GM21619 (cell line): ENCODE measurements at regions not wholly inside any gene's neighbourhood (a gene's known extent, or its start where the extent isn't known, plus 50 kb on each side); places are given as distances from the start of the nearest gene placed in this dataset.
"Not testable (repeated sequence)": the region's sequence is repeated elsewhere in the genome, so short reads cannot be mapped to it uniquely, and the experiment has no call there.

Source experiments
- ATAC-seq: cut with Tn5 transposase; IDR thresholded peaks from one replicate; pipeline ENCODE4 v1.9.1; 2021; ENCODE audit not compliant: unreplicated experiment

DNA sequence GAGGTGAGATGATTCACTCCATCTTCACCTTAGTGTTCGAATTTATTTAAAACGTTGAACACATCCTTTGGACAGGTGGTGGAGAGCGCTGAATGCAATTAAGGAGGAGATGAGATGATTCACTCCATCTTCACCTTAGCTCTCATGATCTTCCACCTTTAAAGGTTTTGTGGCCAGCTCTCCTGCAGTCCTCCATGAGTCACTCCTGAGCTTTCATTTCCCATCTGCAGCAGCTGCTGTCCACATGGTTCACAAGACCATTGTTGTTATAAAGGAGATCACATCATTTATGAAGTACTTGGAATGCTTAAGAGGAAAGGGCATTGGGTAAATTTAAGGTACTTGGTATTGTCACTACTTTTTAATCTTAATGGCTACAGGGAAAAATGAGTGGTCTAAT is 298.5 kb downstream of the PAX3 start:
- ATAC-seq = no peak

DNA sequence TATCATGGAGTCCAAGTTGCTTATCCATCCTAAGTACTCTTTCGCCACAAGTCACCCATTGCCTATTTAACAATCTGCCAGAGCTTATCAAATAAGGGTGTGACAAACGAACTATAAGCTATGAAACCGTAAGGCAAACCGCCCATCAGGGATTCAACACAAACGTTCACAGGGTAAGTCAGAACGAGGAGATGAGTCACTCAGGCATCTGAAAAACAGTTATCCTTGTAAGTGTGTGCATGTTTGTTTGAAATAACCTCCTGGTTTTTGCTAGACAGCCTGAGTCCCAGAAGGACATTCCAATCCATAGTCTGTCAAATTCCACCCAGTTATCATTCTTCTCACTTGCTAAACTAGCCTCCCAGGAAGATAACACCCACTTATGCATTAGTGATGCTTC is 299.1 kb downstream of the PAX3 start:
- ATAC-seq = no peak

DNA sequence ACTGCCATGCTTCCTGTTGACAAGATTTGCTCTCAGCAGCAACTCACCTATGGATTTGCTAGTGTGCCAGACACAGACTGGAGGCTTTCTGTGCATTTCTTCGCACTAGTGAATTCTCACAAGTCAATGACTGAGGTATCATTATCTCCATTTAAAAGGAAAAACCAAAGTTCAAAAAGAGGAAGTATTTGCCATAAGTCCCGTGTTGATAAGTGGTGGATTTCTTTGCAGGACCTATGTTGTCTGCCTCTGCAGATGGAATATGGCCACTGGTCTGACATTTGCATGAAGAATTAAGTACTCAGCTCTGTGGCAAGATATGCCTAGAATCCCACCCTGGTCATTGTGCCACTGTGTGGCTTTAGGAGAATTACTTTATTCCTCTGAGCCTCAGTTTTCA is 299.6 kb downstream of the PAX3 start:
- ATAC-seq = no peak

DNA sequence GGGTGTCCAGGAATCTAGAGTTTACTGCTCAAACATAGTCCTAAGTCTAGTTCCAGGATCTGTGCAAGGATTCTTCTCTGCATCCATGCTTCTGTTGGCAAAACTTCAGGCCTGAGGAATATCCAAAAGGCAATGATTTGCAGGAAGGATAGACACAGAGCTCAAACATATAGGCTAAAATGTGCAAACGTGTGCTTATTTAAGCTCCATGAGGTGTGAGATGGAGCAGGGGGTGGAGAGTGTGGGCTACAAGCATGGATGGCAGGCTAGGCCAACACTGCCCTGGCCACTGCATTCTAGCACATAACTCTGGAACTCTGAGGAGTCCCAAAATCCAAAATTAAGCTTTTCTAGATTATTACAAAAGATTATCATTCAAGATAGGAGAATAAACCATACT is 301.1 kb downstream of the PAX3 start:
- no peak for ATAC-seq

DNA sequence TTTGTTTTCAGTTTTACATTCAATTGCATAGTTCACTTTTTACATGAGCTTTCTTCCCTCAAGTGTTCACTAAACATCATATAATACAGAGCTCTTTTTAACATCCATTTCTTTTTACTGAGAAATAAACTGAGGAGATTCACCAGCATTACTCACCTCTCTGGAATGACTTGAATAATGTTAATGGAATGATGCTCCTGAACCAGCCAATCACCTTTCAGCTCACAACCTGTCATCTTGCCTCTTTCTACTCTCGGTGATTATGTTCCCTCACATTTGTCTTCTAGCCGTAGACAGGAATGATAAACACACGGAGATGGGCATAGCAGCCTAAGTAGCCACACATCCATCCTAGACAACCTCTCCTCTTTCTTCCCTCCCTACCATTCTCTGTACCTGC is 301.7 kb downstream of the PAX3 start:
- no peak for ATAC-seq

DNA sequence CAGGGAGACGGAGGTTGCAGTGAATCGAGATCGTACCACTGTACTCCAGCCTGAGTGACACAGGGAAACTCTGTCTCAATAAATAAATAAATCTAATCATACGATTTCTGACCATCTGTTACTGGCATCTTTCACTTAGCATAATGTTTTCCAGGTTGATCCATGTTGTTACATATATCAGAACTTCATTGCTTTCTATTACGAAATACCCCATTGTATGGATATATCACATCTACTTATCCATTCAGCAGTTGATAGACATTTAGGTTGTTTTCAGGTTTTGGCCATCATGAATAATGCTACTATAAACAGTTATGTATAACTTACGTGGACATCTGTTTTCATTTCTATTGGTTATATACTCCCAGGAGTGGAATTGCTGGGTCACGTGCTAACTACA is 303.9 kb downstream of the PAX3 start:
- ATAC-seq = no peak

DNA sequence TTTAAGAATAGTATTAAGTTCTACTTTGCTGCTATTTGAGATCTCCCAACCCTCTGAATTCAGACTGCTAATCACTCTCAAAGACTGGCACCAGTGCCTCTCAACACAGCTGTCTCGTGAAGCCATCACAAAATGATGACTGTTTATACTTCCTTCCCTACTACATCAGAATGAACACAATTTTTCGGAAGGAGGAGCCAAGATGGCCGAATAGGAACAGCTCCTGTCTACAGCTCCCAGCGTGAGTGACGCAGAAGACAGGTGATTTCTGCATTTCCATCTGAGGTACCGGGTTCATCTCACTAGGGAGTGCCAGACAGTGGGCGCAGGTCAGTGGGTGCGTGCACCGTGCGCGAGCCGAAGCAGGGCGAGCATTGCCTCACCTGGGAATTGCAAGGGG is 314.4 kb downstream of the PAX3 start:
- not testable (repeated sequence) for ATAC-seq

DNA sequence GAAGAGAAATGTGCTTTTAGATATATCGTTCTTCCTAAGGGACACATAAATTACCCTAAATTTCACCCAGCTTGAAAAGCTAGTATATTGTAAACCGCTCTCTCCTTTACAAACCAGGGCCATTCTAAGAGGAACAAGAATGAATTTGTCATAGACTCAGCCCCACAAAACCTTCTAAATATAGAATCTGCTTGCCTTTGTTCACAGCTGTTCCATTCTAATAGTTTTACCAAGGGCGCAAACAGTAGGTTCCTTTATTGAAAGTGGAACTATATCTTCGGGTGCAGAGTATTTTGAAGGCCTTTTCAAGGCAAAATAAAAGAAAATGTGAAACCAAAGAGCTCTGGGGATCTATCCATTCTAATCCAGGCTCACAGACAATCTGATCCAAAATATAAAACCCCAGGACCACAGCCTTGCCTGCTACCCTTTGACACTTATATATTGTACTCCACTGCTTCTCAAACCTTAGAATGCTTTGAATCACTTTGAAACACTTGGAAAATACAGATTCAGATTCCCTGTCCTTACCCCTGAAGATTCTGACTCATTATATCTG is 316.8 kb downstream of the PAX3 start:
- ATAC-seq = no peak

DNA sequence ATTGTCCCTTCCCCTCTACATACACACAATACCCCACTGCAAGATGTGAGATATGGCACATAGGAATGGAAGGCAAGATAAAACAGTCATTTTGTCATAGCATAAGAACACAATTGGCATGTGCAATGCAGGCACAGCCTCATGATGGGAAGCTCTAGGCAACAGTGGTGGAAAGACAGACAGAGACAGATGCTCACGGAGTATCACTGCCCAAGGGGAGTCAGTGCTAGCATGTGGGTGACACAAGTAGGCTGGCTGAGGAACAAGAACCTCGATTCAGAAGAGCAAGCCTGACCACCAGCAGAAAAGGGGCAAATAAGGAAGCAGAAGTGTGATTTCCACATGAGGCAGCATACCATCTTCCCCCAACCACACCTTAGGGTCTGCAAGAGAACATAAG is 323.6 kb downstream of the PAX3 start:
- no peak for ATAC-seq

DNA sequence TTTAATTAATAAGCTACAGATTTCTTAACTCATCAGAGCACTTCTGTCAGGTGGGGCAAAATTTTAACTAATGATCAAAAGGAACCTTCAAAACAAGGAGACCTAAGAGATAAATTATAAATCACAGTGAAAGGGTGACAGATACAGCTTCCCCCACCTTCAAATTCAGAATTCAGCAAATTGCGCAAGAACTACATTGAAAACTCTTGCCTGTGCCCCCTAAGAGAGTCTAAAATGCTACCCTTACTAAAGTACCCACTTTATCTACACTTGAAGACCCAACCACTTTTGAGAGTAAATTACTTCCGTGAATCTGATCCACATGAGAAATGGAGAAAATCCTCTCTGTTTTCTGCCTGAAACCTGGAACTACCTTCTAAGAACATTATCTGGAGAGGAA is 324.9 kb downstream of the PAX3 start:
- ATAC-seq = no peak

DNA sequence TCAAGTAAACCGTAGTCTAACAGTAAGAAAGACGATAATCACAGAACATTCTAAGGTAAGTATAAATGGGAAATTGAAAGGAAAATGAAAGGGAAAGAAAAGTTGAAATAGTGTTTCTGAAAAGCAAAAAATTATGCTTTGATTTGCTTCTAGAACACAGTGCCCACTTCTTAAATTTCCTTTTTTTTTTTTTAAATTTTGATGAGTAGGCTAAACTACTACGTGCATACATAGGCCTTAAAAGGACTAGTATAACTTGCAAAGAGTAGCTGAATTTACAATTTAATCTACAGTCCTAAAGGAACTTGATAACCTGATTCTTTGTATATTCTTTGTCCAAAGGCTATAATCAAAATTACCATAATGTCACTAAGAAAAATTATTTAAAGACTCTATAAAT is 325.3 kb downstream of the PAX3 start:
- ATAC-seq = no peak

DNA sequence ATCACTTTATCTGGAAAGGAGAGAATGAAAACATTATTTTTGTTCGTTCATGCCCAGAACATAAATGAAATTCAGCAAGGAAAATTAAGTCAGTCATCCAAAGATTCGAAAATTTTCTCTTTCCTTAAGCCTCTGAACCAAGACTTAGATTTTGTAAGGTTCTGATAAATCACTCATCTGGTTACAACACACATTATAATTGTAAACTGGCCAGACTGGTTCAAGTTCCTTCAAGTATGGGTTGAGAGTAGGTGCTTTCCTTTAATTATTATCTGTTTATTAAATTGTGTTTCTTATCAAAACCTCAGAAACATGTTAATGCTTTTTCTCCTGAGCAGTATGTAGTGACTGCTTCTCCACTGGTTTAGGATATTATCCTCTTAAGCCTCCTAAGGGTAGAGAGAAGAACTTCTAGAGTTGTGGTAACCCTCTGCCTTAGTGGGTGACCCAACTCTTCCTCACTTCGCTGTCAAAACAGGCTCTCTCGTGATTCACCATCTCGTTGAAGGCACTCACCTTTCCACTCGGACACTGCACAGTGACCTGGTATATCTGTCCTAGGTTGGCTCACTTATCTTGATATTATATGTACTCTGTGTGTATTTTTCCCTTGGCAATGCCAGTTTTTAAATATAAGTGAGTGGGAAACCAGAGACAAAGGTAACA is 325.9 kb downstream of the PAX3 start:
- no peak for ATAC-seq

DNA sequence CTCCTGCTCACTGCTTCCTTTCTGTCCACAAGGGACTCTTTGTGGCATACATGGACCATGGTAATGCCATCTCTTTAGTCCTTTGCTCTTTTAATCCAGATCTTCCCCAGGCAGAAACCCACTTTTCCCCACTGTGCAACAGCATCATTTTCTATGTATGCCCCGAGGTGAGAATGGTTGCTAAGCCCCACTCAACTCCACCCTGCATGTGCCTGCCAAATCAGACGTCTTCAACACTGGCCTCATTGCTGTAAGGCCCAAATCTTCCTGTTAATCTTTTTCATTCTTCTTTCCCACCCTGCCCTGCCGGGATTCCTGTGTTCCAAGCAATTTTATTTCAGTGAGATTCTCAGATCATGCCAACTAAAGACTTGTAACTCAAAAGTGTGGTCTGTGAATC is 328.4 kb downstream of the PAX3 start:
- ATAC-seq = no peak

DNA sequence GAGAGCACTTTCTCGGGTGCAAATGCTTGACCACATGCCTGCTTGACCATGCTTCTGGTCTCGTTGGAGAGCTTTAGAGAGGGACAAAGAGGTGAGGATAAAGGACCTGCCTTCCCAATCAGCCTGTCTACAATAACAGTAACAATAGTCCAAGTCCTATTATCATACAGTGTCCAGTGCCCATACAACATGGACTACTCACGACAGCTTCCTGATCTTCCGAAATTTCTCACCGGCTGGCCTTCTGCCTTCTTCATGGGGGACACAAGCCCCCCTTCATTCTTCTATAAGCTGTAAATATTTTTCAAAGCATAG is 329.0 kb downstream of the PAX3 start:
- no peak for ATAC-seq

DNA sequence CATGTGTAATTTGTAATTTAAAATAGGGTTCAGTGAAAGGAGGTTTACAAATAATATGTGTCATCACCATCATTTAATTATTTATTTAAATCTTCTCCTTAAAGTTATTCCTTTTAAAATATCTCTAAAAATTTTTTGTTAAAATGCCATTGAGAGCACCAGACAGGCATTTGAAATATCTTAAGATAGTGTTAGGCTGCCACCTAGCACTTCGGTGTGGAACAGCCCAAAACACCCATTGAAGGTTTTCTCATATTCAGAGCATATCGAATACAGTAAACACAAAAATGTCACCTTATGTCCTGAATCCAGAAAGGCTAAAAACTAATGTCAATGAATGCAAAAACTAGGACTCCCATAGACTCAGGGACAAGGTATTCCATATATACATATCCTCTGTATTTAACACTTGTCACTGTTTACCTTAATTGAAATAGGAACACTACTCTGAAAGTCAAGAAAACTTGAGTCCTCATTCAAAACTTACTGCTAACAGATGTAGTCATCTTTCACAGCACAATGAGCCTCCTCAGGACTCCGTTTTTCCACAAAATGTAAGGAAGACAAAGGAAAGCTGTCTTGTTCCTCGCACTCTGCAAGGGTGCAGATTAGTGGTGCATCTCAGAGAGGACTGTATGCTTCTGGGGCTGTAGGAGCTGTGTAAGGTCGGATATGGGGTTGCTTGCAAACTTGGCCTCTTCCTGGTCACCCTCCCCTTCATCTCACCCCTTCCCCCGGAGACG is 329.5 kb downstream of the PAX3 start:
- ATAC-seq = no peak

DNA sequence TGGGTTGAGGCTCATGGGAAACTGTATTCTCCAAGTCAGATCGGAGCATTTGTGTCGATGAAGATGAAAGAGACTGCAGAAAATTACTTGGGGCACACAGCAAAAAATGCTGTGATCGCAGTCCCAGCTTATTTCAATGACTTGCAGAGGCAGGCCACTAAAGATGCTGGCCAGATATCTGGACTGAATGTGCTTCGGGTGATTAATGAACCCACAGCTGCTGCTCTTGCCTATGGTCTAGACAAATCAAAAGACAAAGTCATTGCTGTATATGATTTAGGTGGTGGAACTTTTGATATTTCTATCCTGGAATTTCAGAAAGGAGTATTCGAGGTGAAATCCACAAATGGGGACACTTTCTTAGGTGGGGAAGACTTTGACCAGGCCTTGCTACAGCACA is 336.6 kb downstream of the PAX3 start:
- ATAC-seq = no peak

DNA sequence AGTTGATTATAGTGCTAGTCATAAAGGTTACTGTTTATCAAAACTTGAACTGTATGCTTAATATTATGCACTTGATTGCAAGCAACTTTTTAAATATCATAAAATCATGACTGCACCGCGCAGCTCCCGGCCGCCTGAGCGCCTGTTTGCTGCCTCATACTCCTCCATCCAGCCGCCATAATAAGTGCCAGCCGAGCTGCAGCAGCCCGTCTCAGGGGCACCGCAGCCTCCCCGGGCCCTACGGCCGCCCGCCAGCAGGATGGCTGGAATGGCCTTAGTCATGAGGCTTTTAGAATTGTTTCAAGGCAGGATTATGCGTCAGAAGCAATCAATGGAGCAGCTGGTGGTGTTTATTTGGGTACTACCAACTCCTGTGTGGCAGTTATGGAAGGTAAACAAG is 337.2 kb downstream of the PAX3 start:
- no peak for ATAC-seq

DNA sequence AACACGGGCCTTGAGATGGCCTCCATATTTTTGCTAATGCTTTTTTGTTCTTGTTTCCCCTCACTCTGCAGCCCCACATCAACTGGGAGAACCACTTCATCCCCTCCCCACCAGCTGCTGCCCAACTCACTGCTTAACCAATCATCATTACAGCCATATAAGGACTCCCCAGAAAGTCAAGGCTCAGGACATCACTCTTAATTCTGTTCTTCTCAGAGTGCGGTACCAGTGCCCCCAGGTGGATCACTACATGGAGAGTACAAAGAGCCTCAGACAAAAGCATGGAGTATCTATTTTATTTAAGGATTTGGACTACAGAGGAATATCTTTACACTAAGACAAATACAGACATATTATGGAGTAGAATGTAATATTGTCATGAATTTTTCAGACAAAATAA is 340.6 kb downstream of the PAX3 start:
- ATAC-seq = no peak

DNA sequence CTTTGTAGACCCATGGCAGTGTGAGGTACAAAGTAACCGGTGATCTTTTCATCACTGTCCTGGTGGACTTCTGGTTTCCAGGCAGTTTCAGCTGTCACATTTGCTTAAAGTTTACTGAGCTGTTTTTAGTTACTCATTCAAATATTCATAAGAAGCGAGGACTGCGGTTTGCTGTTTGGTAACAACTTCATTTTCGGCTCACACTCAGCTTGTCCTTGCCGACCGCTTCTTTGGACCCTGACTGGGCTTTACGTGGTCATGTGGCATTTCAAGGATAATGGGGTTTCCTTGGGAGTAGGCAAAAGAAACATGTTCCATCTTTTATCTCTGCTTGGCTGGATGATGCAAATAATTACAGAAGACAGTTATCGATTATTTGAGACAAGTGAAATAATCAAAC is 350.7 kb downstream of the PAX3 start:
- no peak for ATAC-seq

DNA sequence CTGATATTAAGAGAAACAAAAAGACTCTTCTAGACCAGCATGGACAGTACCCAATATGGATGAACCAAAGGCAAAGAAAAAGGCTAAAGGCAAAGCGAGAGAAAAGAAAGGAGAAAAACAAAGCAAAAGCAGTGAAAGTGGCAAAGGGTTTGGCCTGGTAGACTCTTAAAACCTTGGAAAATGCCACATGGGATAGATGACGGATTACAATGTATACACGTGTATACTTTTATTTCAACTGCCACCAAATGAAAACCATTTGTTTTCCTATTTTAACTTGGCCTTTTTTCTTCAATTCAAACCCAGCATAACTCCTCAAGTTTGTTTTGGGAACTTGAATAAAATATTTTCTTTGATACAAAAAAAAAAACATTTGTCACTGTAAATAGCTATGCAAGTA is 354.3 kb downstream of the PAX3 start:
- ATAC-seq = not testable (repeated sequence)

DNA sequence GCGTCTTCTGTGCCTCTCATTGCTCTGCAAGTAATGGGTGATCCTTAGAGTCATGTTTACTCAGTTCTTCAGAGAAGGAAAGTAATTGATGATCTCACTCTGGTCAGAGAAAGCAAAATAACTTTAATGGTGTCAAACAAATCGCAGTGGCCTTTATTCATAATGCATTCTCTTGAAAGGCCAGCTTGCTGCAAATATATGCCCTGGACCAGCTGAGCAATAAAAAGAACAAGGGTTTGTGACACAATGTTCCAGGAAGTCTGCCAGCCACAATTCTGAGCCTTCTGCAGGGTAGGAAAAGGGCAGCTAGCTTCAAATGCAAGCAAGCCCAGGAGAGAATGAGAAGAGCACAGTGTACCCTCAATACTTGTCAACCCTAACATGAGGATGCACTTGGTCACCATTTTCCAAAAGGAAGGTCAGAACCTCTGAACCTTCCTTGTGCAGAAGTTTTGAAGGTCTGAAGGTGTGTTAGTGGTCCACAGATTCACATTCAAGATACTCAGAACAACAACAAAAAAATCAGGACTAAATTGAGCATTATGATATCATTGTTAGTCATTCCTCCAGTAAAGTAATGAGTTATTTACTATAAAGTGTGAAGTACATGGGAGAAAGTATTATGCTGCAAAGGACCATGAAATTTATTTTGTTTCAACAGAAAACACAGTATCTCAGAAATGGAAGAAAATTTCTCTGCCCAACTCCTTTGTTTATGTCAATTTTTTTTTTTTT is 355.6 kb downstream of the PAX3 start:
- no peak for ATAC-seq
